ENCODE measurements at regions not wholly inside any gene's neighbourhood (a gene's known extent, or its start where the extent isn't known, plus 50 kb on each side); places are given as distances from the start of the nearest gene placed in this dataset.

- H3K27ac ChIP-seq (ENCODE audit: low read depth, low read length) = no peak overlapping the region
- no peaks in the 10 kb centered on the region for H3K27me3 ChIP-seq (ENCODE audit: control insufficient read depth, low read length)
- no peak overlapping the region for H3K4me3 ChIP-seq (ENCODE audit: low read length)
- no peak overlapping the region for H3K4me2 ChIP-seq (ENCODE audit: low read length)
- no peaks in the 10 kb centered on the region for H3F3A ChIP-seq (ENCODE audit: control insufficient read depth, insufficient read depth)
- H3K36me3 ChIP-seq (ENCODE audit: control insufficient read depth, low read length) = no peaks in the 10 kb centered on the region
- no peaks in the 10 kb centered on the region for H3K9me2 ChIP-seq (replicated peaks; ENCODE audit: control insufficient read depth, low read length)
- no peak for TF ChIP-seq CTCF (IDR thresholded peaks at IDR 0.05; ENCODE audit: low read depth, low read length, poor library complexity, severe bottlenecking)
- TF ChIP-seq EZH2phosphoT487 (IDR thresholded peaks at IDR 0.05; ENCODE audit: borderline replicate concordance, low read length) = no peak
- H4K20me1 ChIP-seq (ENCODE audit: control insufficient read depth, insufficient read depth, low read depth, low read length) = no peaks in the 10 kb centered on the region
- H3K9me3 ChIP-seq (ENCODE audit: control insufficient read depth, insufficient read depth, low read length) = no peaks in the 10 kb centered on the region
- H3K79me2 ChIP-seq (ENCODE audit: control insufficient read depth, low read length) = no peaks in the 10 kb centered on the region
- peaks cover 4% of the 10 kb centered on the region; the same call in 1 of the 2 replicates for H3K4me1 ChIP-seq (ENCODE audit: control insufficient read depth, low read length)
Measured at GRCh38 chr15:45921978-45922377, 287.1 kb downstream of the SQOR start.

GRCh38 chr15:45941367-45941766 lies 306.5 kb downstream of the SQOR start:
- H3K9me2 ChIP-seq (replicated peaks; ENCODE audit: control insufficient read depth, low read length) = no peaks in the 10 kb centered on the region
- H3K9me3 ChIP-seq (ENCODE audit: control insufficient read depth, insufficient read depth, low read length) = no peaks in the 10 kb centered on the region
- peaks cover 26% of the 10 kb centered on the region for H3K4me1 ChIP-seq (ENCODE audit: control insufficient read depth, low read length)
- no peak overlapping the region for H3K4me2 ChIP-seq (ENCODE audit: low read length)
- H3K4me3 ChIP-seq (ENCODE audit: low read length) = no peak overlapping the region
- H3K27me3 ChIP-seq (ENCODE audit: control insufficient read depth, low read length) = no peaks in the 10 kb centered on the region
- H4K20me1 ChIP-seq (ENCODE audit: control insufficient read depth, insufficient read depth, low read depth, low read length) = no peaks in the 10 kb centered on the region
- no peaks in the 10 kb centered on the region for H3K36me3 ChIP-seq (ENCODE audit: control insufficient read depth, low read length)
- H3F3A ChIP-seq (ENCODE audit: control insufficient read depth, insufficient read depth) = no peaks in the 10 kb centered on the region
- H3K27ac ChIP-seq (ENCODE audit: low read depth, low read length) = no peak overlapping the region
- TF ChIP-seq EZH2phosphoT487 (IDR thresholded peaks at IDR 0.05; ENCODE audit: borderline replicate concordance, low read length) = no peak
- no peaks in the 10 kb centered on the region for H3K79me2 ChIP-seq (ENCODE audit: control insufficient read depth, low read length)

DNA sequence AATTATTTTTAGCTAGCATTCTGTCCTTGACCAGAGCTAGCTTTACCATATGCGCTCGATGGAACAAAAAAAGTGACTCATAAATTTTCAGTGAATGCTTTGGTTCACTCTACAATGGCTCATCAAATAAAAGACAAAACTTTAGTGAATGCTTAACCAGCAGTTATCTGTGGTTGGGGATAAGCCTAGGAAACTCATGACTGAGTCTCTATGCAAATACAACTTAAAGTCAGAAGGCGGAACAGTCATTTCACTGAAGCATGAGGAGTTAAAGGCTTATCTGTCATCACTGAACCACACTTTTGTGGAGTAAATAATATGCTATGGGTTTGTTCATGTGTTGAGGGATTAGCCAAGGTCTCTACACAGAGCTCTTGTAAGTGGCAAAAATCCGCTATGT lies 308.4 kb downstream of the SQOR start:
- TF ChIP-seq CTCF (IDR thresholded peaks at IDR 0.05; ENCODE audit: low read depth, low read length, poor library complexity, severe bottlenecking) (no peak), EZH2phosphoT487 (IDR thresholded peaks at IDR 0.05; ENCODE audit: borderline replicate concordance, low read length) (no peak)

GRCh38 chr15:45946111-45946510 lies 311.3 kb downstream of the SQOR start:
- Histone ChIP-seq H3K27me3 (ENCODE audit: control insufficient read depth, low read length) (no peaks in the 10 kb centered on the region), H3K4me2 (ENCODE audit: low read length) (no peak overlapping the region), H3K79me2 (ENCODE audit: control insufficient read depth, low read length) (no peaks in the 10 kb centered on the region), H3K4me1 (ENCODE audit: control insufficient read depth, low read length) (peaks cover 26% of the 10 kb centered on the region), H3F3A (ENCODE audit: control insufficient read depth, insufficient read depth) (no peaks in the 10 kb centered on the region), H3K36me3 (ENCODE audit: control insufficient read depth, low read length) (no peaks in the 10 kb centered on the region), H3K27ac (ENCODE audit: low read depth, low read length) (no peak overlapping the region), H3K4me3 (ENCODE audit: low read length) (no peak overlapping the region), H4K20me1 (ENCODE audit: control insufficient read depth, insufficient read depth, low read depth, low read length) (no peaks in the 10 kb centered on the region), H3K9me2 (replicated peaks; ENCODE audit: control insufficient read depth, low read length) (no peaks in the 10 kb centered on the region), H3K9me3 (ENCODE audit: control insufficient read depth, insufficient read depth, low read length) (no peaks in the 10 kb centered on the region)
- no peak for TF ChIP-seq EZH2phosphoT487 (IDR thresholded peaks at IDR 0.05; ENCODE audit: borderline replicate concordance, low read length)
- TF ChIP-seq CTCF (IDR thresholded peaks at IDR 0.05; ENCODE audit: low read depth, low read length, poor library complexity, severe bottlenecking) = no peak

More for the DNA sequence above, 308.4 kb downstream of the SQOR start:
- Histone ChIP-seq H3K9me3 (ENCODE audit: control insufficient read depth, insufficient read depth, low read length) (no peaks in the 10 kb centered on the region), H3K4me1 (ENCODE audit: control insufficient read depth, low read length) (peaks cover 26% of the 10 kb centered on the region), H3K9me2 (replicated peaks; ENCODE audit: control insufficient read depth, low read length) (no peaks in the 10 kb centered on the region), H4K20me1 (ENCODE audit: control insufficient read depth, insufficient read depth, low read depth, low read length) (no peaks in the 10 kb centered on the region), H3K27me3 (ENCODE audit: control insufficient read depth, low read length) (no peaks in the 10 kb centered on the region), H3K36me3 (ENCODE audit: control insufficient read depth, low read length) (no peaks in the 10 kb centered on the region), H3K4me3 (ENCODE audit: low read length) (no peak overlapping the region; the same call in 1 of the 2 replicates), H3K27ac (ENCODE audit: low read depth, low read length) (peak overlapping the region; percentile 21; the same call in 1 of the 2 replicates), H3K79me2 (ENCODE audit: control insufficient read depth, low read length) (no peaks in the 10 kb centered on the region), H3K4me2 (ENCODE audit: low read length) (peak overlapping the region; percentile 33), H3F3A (ENCODE audit: control insufficient read depth, insufficient read depth) (no peaks in the 10 kb centered on the region)
